Thyroid gland (tissue), 4 donors: ENCODE measurements at regions not wholly inside any gene's neighbourhood (a gene's known extent, or its start where the extent isn't known, plus 50 kb on each side); places are given as distances from the start of the nearest gene placed in this dataset.

Source experiments
- DNase-seq, 2 donors: peaks; one replicate each; pipeline ENCODE4 v3.0.0-alpha.2; 2019
- H3K27ac ChIP-seq, 3 donors: fragments of 200-600 bp; sonication (generic); 1 replicate in 2 of 3; 2 replicates in 1 of 3; pipeline ENCODE4 v1.5.1; 2016 to 2019; ENCODE audit warnings: mild to moderate bottlenecking in 1 of 3, moderate library complexity in 1 of 3
- H3K27me3 ChIP-seq: fragments of 200-600 bp; sonication (generic); one replicate; pipeline ENCODE4 v1.5.1; 2019
- H3K36me3 ChIP-seq, 2 donors: fragments of 200-600 bp; sonication (generic); one replicate each; pipeline ENCODE4 v1.5.1; 2016 to 2019
- H3K4me1 ChIP-seq, 2 donors: fragments of 200-600 bp; sonication (generic); one replicate each; pipeline ENCODE4 v1.5.1; 2017 to 2019
- H3K4me3 ChIP-seq, 3 donors: fragments of 200-600 bp; sonication (generic); replicated peaks in 1 of 3; 1 replicate in 2 of 3; 2 replicates in 1 of 3; pipeline ENCODE4 v1.5.1; 2016; ENCODE audit warnings: mild to moderate bottlenecking in 1 of 3
- H3K9me3 ChIP-seq: fragments of 200-600 bp; sonication (generic); one replicate; pipeline ENCODE4 v1.5.1; 2017
- CTCF ChIP-seq, 6 experiments: fragments of 200-600 bp in 3 of 6; fragments of 450-650 bp in 3 of 6; sonication (generic) in 3 of 6; IDR thresholded peaks; one replicate each; pipeline ENCODE4 v1.5.1; 2016 to 2019; ENCODE audit warnings: antibody characterized with exemption in 6 of 6, mild to moderate bottlenecking in 2 of 6, inconsistent platforms in 1 of 6, moderate library complexity in 1 of 6
- POLR2A ChIP-seq, 2 donors: fragments of 450-650 bp; IDR thresholded peaks; one replicate each; pipeline ENCODE4 v1.6.1; 2017; ENCODE audit warnings: antibody characterized with exemption in 2 of 2, mild to moderate bottlenecking in 2 of 2, moderate library complexity in 1 of 2
- WGBS, 2 donors: methylation state at CpG; one replicate each; pipeline ENCODE4 v1.1.5; 2017; 5-methylcytosine and 5-hydroxymethylcytosine counted together
- intact Hi-C: fragments of 100-400 bp; cut with DNase I; formaldehyde crosslinking; loops from one replicate; pipeline ENCODE4 v1.15.1; 2023

GRCh38 chr16:79848719-79849118, 248.2 kb upstream of the MAF start:
- Histone ChIP-seq H3K27me3 (no peaks in the 10 kb centered on the region), H3K27ac (no peak overlapping the region), H3K36me3 (no peaks in the 10 kb centered on the region), H3K4me3 (no peak overlapping the region), H3K4me1 (no peaks in the 10 kb centered on the region), H3K9me3 (no peaks in the 10 kb centered on the region)
- no peak for DNase-seq
- 91 to 95% methylated on average over 6 of the region's 6 CpGs for WGBS, 2 donors
- TF ChIP-seq CTCF (IDR thresholded peaks at IDR 0.05) (no peak), POLR2A (IDR thresholded peaks at IDR 0.05) (no peak)
- intact Hi-C loops = no loop called here

- intact Hi-C loops = no loop called here
- H3K4me1 ChIP-seq = no peaks in the 10 kb centered on the region
- DNase-seq = no peak
- no peaks in the 10 kb centered on the region for H3K36me3 ChIP-seq
- H3K4me3 ChIP-seq = no peak overlapping the region
- TF ChIP-seq CTCF (IDR thresholded peaks at IDR 0.05) (no peak), POLR2A (IDR thresholded peaks at IDR 0.05) (no peak)
- 88 to 95% methylated on average over 5 of the region's 5 CpGs for WGBS, 2 donors
- H3K9me3 ChIP-seq = no peaks in the 10 kb centered on the region
- H3K27ac ChIP-seq = no peak overlapping the region
- H3K27me3 ChIP-seq = no peaks in the 10 kb centered on the region
These were observed 247.0 kb upstream of the MAF start for GRCh38 chr16:79847569-79847968.

GRCh38 chr16:79847101-79847500, 246.6 kb upstream of the MAF start:
- Histone ChIP-seq H3K4me3 (no peak overlapping the region), H3K9me3 (no peaks in the 10 kb centered on the region), H3K27me3 (no peaks in the 10 kb centered on the region), H3K27ac (no peak overlapping the region), H3K4me1 (no peaks in the 10 kb centered on the region), H3K36me3 (no peaks in the 10 kb centered on the region)
- no peak for DNase-seq
- intact Hi-C loops = no loop called here
- 76 to 79% methylated on average over 7 of the region's 7 CpGs for WGBS, 2 donors
- no peak for TF ChIP-seq POLR2A (IDR thresholded peaks at IDR 0.05)
- TF ChIP-seq CTCF (IDR thresholded peaks at IDR 0.05) = no peak

GRCh38 chr16:79845734-79846135, 245.2 kb upstream of the MAF start:
- Histone ChIP-seq H3K9me3 (no peaks in the 10 kb centered on the region), H3K27me3 (no peaks in the 10 kb centered on the region), H3K36me3 (no peaks in the 10 kb centered on the region), H3K4me3 (no peak overlapping the region), H3K27ac (no peak overlapping the region), H3K4me1 (no peaks in the 10 kb centered on the region)
- no peak for DNase-seq
- intact Hi-C loops = no loop called here
- 91 to 95% methylated on average over 7 of the region's 7 CpGs for WGBS, 2 donors
- no peak for TF ChIP-seq POLR2A (IDR thresholded peaks at IDR 0.05)
- TF ChIP-seq CTCF (IDR thresholded peaks at IDR 0.05) = no peak

GRCh38 chr16:79845033-79845733, 244.6 kb upstream of the MAF start:
- Histone ChIP-seq H3K9me3 (no peaks in the 10 kb centered on the region), H3K4me1 (no peaks in the 10 kb centered on the region), H3K27me3 (no peaks in the 10 kb centered on the region), H3K4me3 (no peak overlapping the region), H3K36me3 (no peaks in the 10 kb centered on the region), H3K27ac (no peak overlapping the region)
- WGBS, 2 donors = 86 to 93% methylated on average over 12 of the region's 12 CpGs
- DNase-seq = no peak
- TF ChIP-seq POLR2A (IDR thresholded peaks at IDR 0.05) (no peak), CTCF (IDR thresholded peaks at IDR 0.05) (no peak)
- intact Hi-C loops = no loop called here
